ENCODE measurements at regions not wholly inside any gene's neighbourhood (a gene's known extent, or its start where the extent isn't known, plus 50 kb on each side); places are given as distances from the start of the nearest gene placed in this dataset.

DNA sequence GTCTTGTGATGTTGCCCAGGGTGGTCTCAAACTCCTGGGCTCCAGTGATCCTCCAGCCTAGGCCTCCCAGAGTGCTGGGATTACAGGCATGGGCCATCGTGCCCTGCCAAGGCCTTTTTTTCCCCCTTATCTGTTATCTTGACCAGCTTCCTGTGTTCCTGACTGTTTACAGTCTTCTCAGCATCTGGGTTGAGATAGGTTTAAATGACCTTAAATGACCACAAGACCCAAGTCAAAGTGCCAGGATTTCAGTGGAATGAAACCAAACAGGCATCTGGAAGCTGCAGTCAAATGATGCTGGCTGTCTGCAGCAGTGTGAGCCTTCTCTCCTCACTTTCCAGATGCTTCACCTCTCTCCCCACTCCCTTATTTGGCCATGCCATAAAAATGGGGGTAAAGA is 114.2 kb upstream of the CLDN10 start:
- no peak for DNase-seq (ENCODE audit: low read depth)
- in situ Hi-C loops (cut with HindIII; ENCODE audit: low pct_unique_long_range_greater_than_20kb, low sequenced_read_pairs), result no loop called here

DNA sequence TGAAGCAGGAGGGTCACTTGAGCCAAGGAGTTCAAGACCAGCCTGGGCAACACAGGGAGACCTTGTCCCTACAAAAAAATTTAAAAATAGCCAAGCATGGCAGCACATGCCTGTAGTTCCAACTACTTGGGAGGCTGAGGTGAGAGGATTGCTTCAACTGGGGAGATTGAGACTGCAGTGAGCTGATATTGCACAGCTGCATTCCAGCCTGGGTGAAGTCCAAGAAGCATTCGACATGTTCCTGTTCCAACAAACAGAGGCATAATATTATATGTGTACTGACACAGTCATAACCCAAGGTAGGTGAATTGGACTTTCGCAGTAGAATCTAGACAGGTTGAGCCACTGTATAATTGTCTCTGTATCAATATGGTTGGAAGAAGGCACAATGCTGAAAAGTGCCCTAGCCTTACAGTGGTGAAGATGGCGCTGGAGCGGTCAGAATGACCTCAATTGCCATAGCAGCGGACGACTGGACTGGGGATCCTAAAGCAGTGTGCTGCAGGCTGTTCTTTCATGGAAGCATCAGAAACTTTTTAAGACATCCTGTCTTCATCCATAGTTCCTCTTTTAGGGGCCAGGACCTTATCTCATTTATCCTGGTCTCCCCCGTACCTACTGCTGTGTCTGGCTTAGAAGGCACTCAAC is 112.0 kb upstream of the CLDN10 start:
- in situ Hi-C loops (cut with HindIII; ENCODE audit: low pct_unique_long_range_greater_than_20kb, low sequenced_read_pairs), result no loop called here
- DNase-seq (ENCODE audit: low read depth), result no peak

DNA sequence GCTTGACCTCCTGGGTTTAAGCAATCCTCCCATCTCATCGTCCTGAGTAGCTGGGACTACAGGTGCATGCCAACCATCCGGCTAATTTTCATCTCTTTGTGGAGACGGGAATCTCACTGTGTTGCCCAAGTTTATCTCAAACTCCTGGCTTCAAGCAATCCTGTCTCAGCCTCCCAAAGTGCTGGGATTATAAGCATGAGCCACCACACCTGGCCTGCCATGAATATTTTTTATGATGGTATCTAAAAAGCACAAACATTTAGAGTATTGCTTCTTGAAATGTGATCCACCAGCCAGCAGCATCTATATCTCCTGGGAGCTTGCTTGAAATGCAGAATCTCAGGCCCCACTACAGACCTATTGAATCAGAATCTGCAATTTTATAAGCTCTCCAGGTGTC is 111.2 kb upstream of the CLDN10 start:
- in situ Hi-C loops (cut with HindIII; ENCODE audit: low pct_unique_long_range_greater_than_20kb, low sequenced_read_pairs), result no loop called here

DNA sequence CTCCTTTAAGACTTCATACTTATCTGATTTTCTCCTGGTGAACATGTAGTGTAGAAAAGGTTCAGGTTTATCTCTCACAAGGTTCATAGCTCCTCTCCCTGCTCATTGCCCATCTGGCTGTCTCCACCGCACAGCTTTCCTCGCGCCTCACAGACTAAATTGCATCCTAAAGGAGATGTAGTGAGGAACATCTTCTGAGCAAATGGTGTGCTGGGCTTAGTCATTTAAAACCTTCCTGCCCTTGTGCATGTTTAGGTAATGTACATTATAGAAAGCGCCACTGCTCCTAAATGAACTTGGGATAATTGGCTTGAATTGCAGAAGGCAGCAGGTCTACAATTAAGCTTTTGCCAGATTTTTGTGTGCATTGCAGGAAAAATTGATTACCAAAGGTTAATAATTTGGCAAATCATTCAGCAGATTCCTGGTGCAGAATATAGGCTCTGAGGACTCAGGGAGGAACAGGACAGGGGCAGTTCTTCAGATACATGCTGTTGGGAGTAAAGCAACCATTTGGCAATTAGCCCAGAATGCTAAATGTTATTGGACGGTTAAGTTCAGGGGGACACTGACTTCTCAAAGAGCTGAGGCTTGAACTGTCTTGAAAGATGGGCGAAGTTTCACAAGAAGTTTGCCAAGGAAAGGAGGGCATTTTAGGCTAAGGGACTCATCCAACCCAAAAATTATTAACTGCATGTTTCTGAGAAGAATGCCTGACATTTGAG is 108.4 kb upstream of the CLDN10 start:
- in situ Hi-C loops (cut with HindIII; ENCODE audit: low pct_unique_long_range_greater_than_20kb, low sequenced_read_pairs), result no loop called here
- no peak for DNase-seq (ENCODE audit: low read depth)

More for the DNA sequence above, 111.2 kb upstream of the CLDN10 start:
- DNase-seq (ENCODE audit: low read depth), result no peak

DNA sequence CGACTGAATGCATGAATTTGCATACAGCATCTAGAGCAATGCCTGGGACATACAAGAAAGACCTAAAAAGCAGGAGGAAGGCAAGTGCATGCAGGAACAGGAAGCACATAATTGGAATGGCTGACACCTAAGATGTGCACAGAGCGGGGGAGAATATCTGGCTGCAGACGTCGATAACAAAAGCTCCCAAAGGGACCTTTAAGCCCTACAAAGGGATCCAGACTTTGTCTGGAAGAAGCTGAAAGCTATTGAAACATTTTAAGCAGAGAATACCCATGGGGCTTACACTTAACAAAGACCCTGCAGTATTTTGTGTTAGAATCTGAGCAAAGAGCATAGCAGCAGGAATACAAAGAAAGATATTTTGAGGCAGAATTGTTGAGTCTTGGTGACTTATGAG is 107.4 kb upstream of the CLDN10 start:
- in situ Hi-C loops (cut with HindIII; ENCODE audit: low pct_unique_long_range_greater_than_20kb, low sequenced_read_pairs), result no loop called here
- no peak for DNase-seq (ENCODE audit: low read depth)

DNA sequence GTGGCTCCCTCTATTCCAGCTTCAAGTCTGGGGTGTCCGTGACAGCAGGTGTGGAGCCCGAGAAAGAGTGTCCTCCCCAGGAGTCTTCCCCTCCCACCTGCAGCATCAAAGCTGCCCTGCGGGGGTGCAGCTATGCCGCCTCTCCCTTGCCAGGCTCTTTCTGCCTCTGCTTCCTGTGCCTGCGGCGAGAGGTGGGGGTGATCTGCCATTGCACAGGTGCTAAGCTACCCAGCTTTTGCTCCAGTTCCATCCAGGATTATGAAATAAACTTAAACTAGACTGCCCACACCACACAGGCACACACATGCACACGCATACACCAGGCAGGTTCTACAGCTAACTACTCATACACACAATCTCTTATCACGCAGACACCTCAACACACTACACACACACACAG is 104.7 kb upstream of the CLDN10 start:
- DNase-seq (ENCODE audit: low read depth), result no peak
- in situ Hi-C loops (cut with HindIII; ENCODE audit: low pct_unique_long_range_greater_than_20kb, low sequenced_read_pairs), result no loop called here

DNA sequence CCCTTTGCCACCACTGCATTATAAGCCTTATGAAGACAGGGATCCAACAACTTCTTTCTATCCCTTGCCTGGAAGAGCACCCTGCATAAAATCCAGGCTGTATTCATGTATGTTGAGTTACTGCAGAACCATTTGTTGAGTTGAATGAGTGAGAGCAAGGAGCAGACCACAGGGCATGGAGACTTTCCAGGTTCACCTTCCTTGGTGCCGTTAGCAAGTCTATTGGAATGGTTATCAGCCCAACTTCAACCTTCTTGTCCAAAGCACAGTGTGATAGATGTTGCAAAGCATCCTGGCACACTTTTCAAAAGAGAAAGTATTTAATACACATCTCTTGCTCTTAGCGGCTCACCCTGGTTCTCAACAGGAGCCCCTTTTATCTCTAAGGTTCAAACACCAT is 100.9 kb upstream of the CLDN10 start:
- no peak for DNase-seq (ENCODE audit: low read depth)
- in situ Hi-C loops (cut with HindIII; ENCODE audit: low pct_unique_long_range_greater_than_20kb, low sequenced_read_pairs), result no loop called here

DNA sequence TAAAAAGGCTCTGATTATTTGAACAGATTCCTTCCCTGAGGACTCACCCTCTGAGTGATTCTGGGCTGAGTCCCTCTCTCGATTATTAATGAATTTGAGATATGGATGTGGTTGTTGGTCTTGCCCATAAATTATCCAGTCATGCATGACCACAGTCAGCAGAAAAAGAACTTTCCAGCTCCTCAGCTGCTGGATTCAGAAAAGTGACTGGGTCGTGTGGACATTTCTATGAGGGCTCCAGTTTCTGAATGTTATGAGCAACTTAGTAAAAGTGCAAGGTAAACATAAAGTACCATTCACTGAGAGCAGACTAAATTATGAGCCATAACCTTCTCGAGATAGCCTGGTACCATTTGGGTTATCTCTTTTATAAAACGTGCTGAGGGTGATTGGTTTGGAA is 100.1 kb upstream of the CLDN10 start:
- peak; percentile 11 for DNase-seq (ENCODE audit: low read depth)
- in situ Hi-C loops (cut with HindIII; ENCODE audit: low pct_unique_long_range_greater_than_20kb, low sequenced_read_pairs), result no loop called here

DNA sequence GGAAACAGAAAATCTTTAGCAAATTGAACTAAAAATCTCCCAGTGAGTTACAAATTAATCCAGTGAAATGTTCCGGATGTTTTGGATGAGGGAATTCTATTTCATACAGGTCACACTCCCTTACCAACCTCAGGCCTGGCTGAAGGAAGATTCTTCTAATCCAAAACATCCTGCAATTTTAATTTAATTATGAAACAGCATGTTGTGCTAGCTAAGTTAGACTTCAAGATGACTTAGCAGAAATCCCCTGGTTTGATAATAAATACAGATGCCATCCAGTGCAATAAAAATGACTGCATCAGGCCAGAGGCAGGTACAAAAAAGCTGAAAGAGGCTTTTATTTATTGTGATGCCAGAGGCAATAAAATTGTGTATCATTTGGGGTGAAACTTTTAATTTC is 96.7 kb upstream of the CLDN10 start:
- peak; percentile 8 for DNase-seq (ENCODE audit: low read depth)
- in situ Hi-C loops (cut with HindIII; ENCODE audit: low pct_unique_long_range_greater_than_20kb, low sequenced_read_pairs), result no loop called here

DNA sequence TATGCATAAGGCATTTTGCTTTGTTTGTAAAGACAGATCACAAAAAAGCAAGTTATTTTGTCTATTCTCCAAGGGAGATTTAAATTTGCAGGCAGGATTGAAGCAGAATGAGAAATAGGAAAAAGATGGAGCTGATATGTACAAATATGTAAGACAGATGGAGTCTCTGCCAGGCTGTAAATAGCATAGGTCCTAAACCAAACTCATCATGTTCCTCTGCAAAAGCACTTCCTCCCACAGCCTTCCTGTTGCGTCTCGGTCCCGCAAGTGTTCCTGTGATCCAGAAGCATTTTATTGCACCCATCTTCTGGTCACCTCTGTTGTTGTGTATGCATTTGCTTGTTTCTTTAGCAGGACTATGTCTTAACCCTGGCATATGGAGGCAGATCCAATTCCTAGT is 95.7 kb upstream of the CLDN10 start:
- in situ Hi-C loops (cut with HindIII; ENCODE audit: low pct_unique_long_range_greater_than_20kb, low sequenced_read_pairs), result no loop called here

DNA sequence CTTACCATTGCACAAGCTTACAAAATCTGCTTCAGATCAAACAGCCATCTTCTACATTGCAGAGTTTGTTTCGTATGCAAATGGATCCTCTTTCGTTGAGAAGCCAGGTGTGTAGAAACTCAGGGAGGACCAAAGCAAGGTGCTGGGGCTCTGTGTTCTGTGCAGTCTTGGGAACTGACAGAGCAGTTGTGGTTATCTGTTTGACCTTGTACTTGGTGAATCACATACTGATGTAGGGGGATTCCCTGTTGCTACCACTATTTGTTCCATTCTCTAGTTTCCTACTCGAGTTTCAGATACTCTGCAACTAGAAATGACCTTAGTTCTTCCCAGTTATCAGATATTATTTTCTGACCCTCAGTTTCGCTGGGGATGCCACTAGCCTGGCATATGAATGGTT is 95.2 kb upstream of the CLDN10 start:
- DNase-seq (ENCODE audit: low read depth), result peak; percentile 11

More for the DNA sequence above, 95.7 kb upstream of the CLDN10 start:
- DNase-seq (ENCODE audit: low read depth), result no peak

DNA sequence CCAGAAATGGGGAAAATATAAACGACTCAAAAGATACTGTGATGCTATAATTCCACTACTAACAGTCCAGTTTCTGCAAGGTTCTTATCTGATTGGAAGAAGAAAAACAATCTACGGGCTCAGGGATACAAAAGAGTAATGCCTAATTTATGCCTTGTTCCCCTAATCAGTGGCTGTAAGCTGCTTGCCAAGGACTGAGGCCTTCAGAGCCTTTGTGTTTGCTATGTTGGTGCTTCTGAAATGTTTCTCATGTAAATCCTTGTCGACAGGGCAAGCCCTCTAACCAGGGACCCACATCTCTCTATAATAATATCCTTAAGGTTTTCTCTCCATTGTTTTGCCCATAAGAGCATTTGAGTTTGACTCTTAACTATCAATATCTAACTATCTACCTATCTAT is 89.7 kb upstream of the CLDN10 start:
- no peak for DNase-seq (ENCODE audit: low read depth)

More for the DNA sequence above, 95.2 kb upstream of the CLDN10 start:
- in situ Hi-C loops (cut with HindIII; ENCODE audit: low pct_unique_long_range_greater_than_20kb, low sequenced_read_pairs), result no loop called here

DNA sequence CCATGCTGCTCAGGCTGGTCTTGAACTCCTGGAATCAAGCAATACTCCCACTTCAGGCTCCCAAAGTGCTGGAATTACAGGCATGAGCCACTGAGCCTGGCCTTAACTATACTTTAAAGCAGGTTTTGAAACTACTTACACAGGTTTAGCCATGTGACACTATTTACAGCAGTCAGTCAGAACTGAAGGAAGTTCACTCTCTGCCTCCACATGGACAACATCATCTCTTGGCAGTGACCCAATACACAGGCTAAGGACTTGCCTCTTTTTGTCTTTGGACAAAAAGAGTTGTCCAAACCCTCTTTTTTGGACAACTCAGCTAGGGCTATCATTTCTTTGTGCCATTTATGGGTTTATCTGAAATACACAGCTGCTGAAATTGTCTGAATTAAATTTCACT is 89.0 kb upstream of the CLDN10 start:
- in situ Hi-C loops (cut with HindIII; ENCODE audit: low pct_unique_long_range_greater_than_20kb, low sequenced_read_pairs), result no loop called here

More for the DNA sequence above, 89.7 kb upstream of the CLDN10 start:
- in situ Hi-C loops (cut with HindIII; ENCODE audit: low pct_unique_long_range_greater_than_20kb, low sequenced_read_pairs), result no loop called here

DNA sequence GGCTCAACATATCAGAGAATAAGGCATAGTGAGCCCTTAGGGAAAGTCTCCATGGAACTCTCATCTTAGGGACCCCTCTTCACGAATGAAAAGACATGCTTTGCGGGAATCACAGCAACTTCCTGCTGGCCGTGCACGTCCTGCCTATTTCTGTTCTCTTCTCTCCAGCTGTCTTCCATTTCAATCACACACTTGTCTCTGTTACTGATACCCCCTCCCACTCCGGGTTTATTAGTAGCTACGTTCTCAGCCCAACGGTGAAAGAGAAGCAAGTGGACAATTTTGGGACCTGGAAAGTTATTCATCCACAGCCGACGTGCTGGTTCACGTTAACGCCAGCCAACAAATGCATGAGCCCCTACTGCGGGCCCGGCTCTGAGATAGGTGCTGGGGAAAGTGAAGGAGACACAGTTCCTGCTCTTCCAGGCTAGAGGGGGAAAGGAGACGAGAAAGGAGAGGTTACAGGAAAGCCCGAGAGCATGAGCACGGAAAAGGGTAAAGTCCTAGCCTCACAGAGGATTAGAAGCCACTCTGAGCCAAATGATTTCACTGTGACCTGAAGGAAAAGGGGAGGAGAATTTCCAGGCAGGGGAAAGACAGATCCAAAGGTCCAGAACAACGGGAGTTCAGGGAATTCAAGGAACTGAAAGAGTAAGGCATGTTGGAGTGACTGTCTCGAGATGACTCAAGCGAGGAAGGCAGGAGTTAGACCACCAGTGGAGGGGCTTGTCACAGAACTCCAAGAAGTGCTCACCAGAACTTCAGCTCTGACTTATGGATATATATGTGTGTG is 81.8 kb upstream of the CLDN10 start:
- in situ Hi-C loops (cut with HindIII; ENCODE audit: low pct_unique_long_range_greater_than_20kb, low sequenced_read_pairs), result no loop called here
- no peak for DNase-seq (ENCODE audit: low read depth)

More for the DNA sequence above, 89.0 kb upstream of the CLDN10 start:
- no peak for DNase-seq (ENCODE audit: low read depth)

DNA sequence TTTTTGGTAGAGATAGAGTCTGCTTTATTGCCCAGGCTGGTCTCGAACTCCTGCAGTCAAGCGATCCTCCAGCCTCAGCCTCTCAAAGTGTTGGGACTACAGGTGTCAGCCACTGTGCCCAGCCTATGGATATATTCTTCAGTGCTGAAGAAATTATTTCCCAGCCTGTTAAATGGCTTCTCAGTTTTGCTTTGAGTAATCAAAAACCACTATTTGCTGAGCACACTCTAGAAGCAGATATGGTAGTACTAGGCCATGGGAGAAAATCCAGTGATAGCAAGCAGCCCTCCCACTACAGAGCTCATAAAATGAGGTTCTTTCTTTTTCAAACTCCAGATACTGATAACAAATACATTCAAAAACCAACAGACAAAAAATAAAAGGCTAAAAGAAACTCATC is 80.6 kb upstream of the CLDN10 start:
- in situ Hi-C loops (cut with HindIII; ENCODE audit: low pct_unique_long_range_greater_than_20kb, low sequenced_read_pairs), result no loop called here
- DNase-seq (ENCODE audit: low read depth), result no peak

DNA sequence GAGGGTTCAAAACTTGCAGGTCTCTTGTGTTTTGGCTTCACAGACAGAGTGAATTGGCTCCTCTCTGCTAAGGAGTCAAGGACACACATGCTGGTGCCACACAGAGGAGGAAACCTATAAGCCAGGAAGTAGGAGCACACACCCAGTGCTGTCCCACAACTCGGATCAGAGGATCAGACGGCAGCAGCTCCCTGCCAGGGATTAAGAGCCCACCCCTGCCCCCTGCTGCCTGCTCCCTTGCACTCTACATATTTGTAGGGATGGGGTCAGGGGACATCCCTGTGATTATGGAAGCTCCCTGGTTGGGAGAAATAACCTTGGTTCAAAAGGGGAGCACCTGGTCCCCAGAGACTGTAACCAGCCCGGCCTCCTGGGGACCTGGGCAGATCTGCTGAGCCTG is 77.5 kb upstream of the CLDN10 start:
- no peak for DNase-seq (ENCODE audit: low read depth)
- in situ Hi-C loops (cut with HindIII; ENCODE audit: low pct_unique_long_range_greater_than_20kb, low sequenced_read_pairs), result no loop called here

DNA sequence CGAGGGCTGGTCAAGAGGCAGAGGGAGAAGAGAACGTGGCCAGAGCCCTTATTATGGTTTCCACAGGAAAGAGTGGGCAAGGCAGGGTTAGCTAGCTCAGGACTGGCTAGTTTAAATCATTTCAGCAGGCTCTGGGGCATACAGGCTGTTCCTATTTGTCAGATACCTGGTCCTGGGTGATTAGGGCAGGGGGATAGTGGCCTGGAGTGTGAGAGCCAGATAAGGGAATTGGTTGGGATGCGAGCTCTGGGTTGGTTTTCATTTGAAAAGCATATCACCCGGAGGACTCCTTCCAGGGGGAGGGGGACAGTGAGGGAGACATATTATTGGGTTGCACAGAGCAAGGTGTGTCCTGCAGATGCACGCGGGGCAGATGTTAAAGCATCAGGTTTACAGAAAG is 75.3 kb upstream of the CLDN10 start:
- in situ Hi-C loops (cut with HindIII; ENCODE audit: low pct_unique_long_range_greater_than_20kb, low sequenced_read_pairs), result no loop called here
- no peak for DNase-seq (ENCODE audit: low read depth)

DNA sequence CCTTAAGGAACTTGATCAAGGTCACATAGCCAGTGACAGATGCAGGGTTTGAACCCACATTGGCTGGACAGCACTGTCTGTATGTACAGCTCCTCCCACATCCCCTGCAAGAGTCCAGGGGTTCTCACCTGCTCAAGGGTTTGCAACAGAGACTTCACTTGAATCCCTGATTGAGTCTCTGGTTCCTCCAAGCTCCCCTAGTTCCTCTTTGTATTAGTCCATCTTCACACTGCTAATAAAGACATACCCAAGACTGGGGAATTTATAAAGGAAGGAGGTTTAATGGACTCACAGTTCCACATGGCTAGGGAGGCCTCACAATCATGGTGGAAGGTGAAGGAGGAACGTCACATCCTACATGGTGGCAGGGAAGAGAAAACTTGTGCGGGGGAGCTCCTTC is 72.8 kb upstream of the CLDN10 start:
- DNase-seq (ENCODE audit: low read depth), result no peak
- in situ Hi-C loops (cut with HindIII; ENCODE audit: low pct_unique_long_range_greater_than_20kb, low sequenced_read_pairs), result no loop called here

DNA sequence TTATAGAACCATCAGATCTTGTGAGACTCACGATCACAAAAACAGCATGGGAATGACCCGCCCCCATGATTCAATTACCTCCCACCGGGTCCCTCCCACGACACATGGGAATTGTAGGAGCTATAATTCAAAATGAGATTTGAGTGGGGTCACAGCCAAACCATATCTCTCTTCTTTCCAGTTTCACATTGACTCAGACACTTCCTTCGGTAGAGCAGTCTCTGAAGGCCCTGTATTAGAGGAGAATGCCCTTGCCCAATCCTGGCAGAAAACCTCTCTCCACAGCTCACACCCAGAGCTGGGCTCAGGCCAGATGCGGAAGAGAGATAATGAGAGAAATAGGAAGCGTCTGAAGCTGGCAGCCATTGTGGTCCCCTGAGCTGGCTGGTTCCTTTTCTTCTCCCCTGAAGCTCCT is 72.4 kb upstream of the CLDN10 start:
- no peak for DNase-seq (ENCODE audit: low read depth)
- in situ Hi-C loops (cut with HindIII; ENCODE audit: low pct_unique_long_range_greater_than_20kb, low sequenced_read_pairs), result no loop called here
